ENCODE measurements at regions not wholly inside any gene's neighbourhood (a gene's known extent, or its start where the extent isn't known, plus 50 kb on each side); places are given as distances from the start of the nearest gene placed in this dataset.

GRCh38 chr11:90913131-90913668 lies 690.4 kb upstream of the CHORDC1 start:
- TF ChIP-seq CTCF (IDR thresholded peaks at IDR 0.05) (no peak), POLR2A (IDR thresholded peaks at IDR 0.05) (no peak)
